ENCODE measurements at regions not wholly inside any gene's neighbourhood (a gene's known extent, or its start where the extent isn't known, plus 50 kb on each side); places are given as distances from the start of the nearest gene placed in this dataset.

DNA sequence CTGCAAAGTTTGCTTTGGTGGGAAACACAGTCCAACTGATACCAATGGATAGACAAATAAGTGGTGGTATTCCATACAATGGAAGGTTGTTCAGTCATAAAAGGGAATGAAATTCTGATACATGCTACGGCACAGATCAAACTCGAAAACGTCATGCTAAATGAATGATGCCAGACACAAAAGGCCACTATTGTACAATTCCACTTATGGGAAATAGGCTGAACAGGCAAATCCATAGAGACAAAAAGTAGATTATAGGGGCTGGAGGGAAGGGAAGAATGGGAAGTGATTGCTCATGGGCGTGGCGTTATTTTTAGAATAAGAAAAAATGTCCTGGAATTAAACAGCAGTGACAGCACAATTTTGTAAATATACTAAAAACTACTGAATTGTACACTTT, 66.0 kb upstream of the FOXK1 start:
- no peaks in the 10 kb centered on the region for H3K9me3 ChIP-seq (replicated peaks; ENCODE audit: control insufficient read depth, insufficient read depth, low read depth, low read length)
- H3K9me1 ChIP-seq (ENCODE audit: control insufficient read depth, insufficient read depth, low read length) = no peaks in the 10 kb centered on the region
- TF ChIP-seq OTX1 (CRISPR knock-in tag; IDR thresholded peaks at IDR 0.05) (no peak), XRCC3 (IDR thresholded peaks at IDR 0.05) (no peak), SREBF2 (CRISPR knock-in tag; IDR thresholded peaks at IDR 0.05) (no peak)
- TF ChIP-seq, protein P1, sequence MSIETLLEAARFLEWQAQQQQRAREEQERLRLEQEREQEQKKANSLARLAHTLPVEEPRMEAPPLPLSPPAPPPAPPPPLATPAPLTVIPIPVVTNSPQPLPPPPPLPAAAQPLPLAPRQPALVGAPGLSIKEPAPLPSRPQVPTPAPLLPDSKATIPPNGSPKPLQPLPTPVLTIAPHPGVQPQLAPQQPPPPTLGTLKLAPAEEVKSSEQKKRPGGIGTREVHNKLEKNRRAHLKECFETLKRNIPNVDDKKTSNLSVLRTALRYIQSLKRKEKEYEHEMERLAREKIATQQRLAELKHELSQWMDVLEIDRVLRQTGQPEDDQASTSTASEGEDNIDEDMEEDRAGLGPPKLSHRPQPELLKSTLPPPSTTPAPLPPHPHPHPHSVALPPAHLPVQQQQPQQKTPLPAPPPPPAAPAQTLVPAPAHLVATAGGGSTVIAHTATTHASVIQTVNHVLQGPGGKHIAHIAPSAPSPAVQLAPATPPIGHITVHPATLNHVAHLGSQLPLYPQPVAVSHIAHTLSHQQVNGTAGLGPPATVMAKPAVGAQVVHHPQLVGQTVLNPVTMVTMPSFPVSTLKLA (conservative IDR thresholded peaks at IDR 0.05) = no peak
- no peak overlapping the region for H2AFZ ChIP-seq (ENCODE audit: low read depth, low read length)
- peaks cover 27 to 33% of the 10 kb centered on the region in 2 experiments for H3K4me1 ChIP-seq (replicated peaks in 1 of 2; ENCODE audit: control insufficient read depth in 2 of 2, insufficient read depth in 2 of 2, low read length in 2 of 2)
- no peak overlapping the region for H3K4me2 ChIP-seq (ENCODE audit: insufficient read depth, low read length)
- in situ Hi-C loops (cut with MboI) = no loop called here
- H3K79me2 ChIP-seq (ENCODE audit: control insufficient read depth, insufficient read depth, low read length) = no peaks in the 10 kb centered on the region
- no peak for FAIRE-seq
- H4K20me1 ChIP-seq (replicated peaks; ENCODE audit: control insufficient read depth, insufficient read depth, low read length) = no peaks in the 10 kb centered on the region
- ATAC-seq = no peak
- H3K27me3 ChIP-seq (ENCODE audit: control insufficient read depth in 2 of 2, insufficient read depth in 2 of 2, low read length in 2 of 2) = no peaks in the 10 kb centered on the region
- intact Hi-C loops (cut with micrococcal nuclease) = loop anchor here (10.0 kb wide), 1 partner anchor 269 kb away; the partner anchor contains the start of gene RADIL
- no peak overlapping the region for H3K4me3 ChIP-seq
- no peak for DNase-seq (ENCODE audit: extremely low read depth in 1 of 4, low spot score in 3 of 4)
- no peak overlapping the region for H3K27ac ChIP-seq (ENCODE audit: extremely low read depth, low read depth, low read length)
- 74% methylated on average over 5 of the region's 5 CpGs for WGBS (ENCODE audit: insufficient coverage, low coverage, missing lambda C conversion rate)
- POLR2A ChIA-PET = no interaction called here
- H3K9ac ChIP-seq (ENCODE audit: insufficient read depth in 1 of 2, low read depth in 2 of 2, low read length in 2 of 2) = no peak overlapping the region
- CTCF ChIA-PET (ENCODE audit: low intra/inter-chr PET ratio) = no interaction called here
- no TSS peak for BruUV-seq (replicated peaks)
- H3K36me3 ChIP-seq (ENCODE audit: control insufficient read depth, insufficient read depth, low read length) = no peaks in the 10 kb centered on the region

DNA sequence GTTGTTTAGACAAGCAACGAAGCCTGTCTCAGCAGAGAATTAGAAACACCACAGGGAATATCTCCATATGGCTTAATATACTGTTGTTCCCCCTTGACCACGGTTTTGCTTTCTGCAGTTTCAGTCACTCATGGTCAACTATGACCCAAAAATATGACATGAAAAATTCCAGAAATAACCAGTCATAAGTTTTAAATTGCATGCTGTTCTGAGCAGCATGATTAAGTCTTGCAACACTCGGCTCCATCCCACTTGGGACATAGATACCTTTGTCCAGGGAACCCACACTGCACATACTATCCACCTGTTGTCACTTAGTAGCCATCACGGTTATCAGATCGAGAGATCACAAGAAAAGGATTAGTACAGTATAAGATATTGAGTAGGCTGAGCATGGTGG, 60.7 kb upstream of the FOXK1 start:
- Histone ChIP-seq H3K9me3 (replicated peaks; ENCODE audit: control insufficient read depth, insufficient read depth, low read depth, low read length) (peaks cover 6% of the 10 kb centered on the region; the same call in 1 of the 2 replicates), H3K4me3 (no peak overlapping the region), H3K27ac (ENCODE audit: extremely low read depth, low read depth, low read length) (peak overlapping the region; percentile 83; the same call in 2 of the 3 replicates), H3K79me2 (ENCODE audit: control insufficient read depth, insufficient read depth, low read length) (no peaks in the 10 kb centered on the region), H3K27me3 (ENCODE audit: control insufficient read depth in 2 of 2, insufficient read depth in 2 of 2, low read length in 2 of 2) (no peaks in the 10 kb centered on the region), H3K9me1 (ENCODE audit: control insufficient read depth, insufficient read depth, low read length) (no peaks in the 10 kb centered on the region), H3K9ac (ENCODE audit: insufficient read depth in 1 of 2, low read depth in 2 of 2, low read length in 2 of 2) (no peak overlapping the region), H3K36me3 (ENCODE audit: control insufficient read depth, insufficient read depth, low read length) (no peaks in the 10 kb centered on the region), H3K4me2 (ENCODE audit: insufficient read depth, low read length) (no peak overlapping the region), H2AFZ (ENCODE audit: low read depth, low read length) (peak overlapping the region; percentile 58; the same call in 1 of the 2 replicates), H3K4me1 (replicated peaks in 1 of 2; ENCODE audit: control insufficient read depth in 2 of 2, insufficient read depth in 2 of 2, low read length in 2 of 2) (peaks cover 23 to 27% of the 10 kb centered on the region in 2 experiments), H4K20me1 (replicated peaks; ENCODE audit: control insufficient read depth, insufficient read depth, low read length) (no peaks in the 10 kb centered on the region)
- ChIA-PET POLR2A (no interaction called here), CTCF (ENCODE audit: low intra/inter-chr PET ratio) (no interaction called here)
- in situ Hi-C loops (cut with MboI) (no loop called here), intact Hi-C loops (cut with micrococcal nuclease) (no loop called here)
- TF ChIP-seq, protein P2, sequence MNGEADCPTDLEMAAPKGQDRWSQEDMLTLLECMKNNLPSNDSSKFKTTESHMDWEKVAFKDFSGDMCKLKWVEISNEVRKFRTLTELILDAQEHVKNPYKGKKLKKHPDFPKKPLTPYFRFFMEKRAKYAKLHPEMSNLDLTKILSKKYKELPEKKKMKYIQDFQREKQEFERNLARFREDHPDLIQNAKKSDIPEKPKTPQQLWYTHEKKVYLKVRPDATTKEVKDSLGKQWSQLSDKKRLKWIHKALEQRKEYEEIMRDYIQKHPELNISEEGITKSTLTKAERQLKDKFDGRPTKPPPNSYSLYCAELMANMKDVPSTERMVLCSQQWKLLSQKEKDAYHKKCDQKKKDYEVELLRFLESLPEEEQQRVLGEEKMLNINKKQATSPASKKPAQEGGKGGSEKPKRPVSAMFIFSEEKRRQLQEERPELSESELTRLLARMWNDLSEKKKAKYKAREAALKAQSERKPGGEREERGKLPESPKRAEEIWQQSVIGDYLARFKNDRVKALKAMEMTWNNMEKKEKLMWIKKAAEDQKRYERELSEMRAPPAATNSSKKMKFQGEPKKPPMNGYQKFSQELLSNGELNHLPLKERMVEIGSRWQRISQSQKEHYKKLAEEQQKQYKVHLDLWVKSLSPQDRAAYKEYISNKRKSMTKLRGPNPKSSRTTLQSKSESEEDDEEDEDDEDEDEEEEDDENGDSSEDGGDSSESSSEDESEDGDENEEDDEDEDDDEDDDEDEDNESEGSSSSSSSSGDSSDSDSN (IDR thresholded peaks at IDR 0.05; ENCODE audit: borderline replicate concordance in 1 of 2, low read depth in 2 of 2, low read length in 2 of 2) = no peak
- TF ChIP-seq CEBPB (tag; IDR thresholded peaks at IDR 0.05) = peak; percentile 24; the same call in 1 of the 2 replicates
- no TSS peak for BruUV-seq (replicated peaks)
- no peak for ATAC-seq
- no peak for DNase-seq (ENCODE audit: extremely low read depth in 1 of 4, low spot score in 3 of 4)
- no peak for FAIRE-seq
- WGBS (ENCODE audit: insufficient coverage, low coverage, missing lambda C conversion rate) = 49% methylated on average over 5 of the region's 5 CpGs

Data from K562 (cell line).